ENCODE measurements at regions not wholly inside any gene's neighbourhood (a gene's known extent, or its start where the extent isn't known, plus 50 kb on each side); places are given as distances from the start of the nearest gene placed in this dataset.

GRCh38 chr3:146305808-146306423, 55.0 kb upstream of the PLSCR4 start:
- TF ChIP-seq CTCF (conservative IDR thresholded peaks at IDR 0.05; ENCODE audit: low read length): no peak
- TF ChIP-seq EZH2phosphoT487 (IDR thresholded peaks at IDR 0.05; ENCODE audit: borderline replicate concordance): no peak
